A172 (cell line): ENCODE measurements at regions not wholly inside any gene's neighbourhood (a gene's known extent, or its start where the extent isn't known, plus 50 kb on each side); places are given as distances from the start of the nearest gene placed in this dataset.

ENCODE experiments used
- DNase-seq: peaks from one replicate; pipeline ENCODE4 v3.0.0-alpha.2; 2015; ENCODE audit warnings: low spot score

- no peak for DNase-seq
Measured at GRCh38 chr21:35896060-35896459, 164.3 kb downstream of the SETD4 start.

DNA sequence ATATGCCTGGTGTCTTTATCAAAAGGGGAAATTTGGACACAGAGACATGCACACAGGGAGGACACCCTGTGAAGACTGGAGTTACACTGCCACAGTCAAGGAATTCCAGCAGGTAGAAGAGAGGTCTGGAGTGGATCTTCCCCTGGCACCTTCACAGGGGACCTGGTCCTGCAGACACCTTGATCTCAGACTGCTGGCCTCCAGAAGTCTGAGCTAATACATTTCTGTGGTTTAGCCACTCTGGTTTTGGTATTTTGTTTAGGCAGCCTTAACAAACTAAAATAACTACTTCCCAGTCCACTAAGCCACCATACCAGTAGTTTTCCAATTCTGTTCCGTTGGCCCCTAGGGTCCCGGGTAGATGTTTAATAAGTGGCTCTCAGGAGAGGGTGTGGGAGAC is 164.7 kb downstream of the SETD4 start:
- no peak for DNase-seq

DNA sequence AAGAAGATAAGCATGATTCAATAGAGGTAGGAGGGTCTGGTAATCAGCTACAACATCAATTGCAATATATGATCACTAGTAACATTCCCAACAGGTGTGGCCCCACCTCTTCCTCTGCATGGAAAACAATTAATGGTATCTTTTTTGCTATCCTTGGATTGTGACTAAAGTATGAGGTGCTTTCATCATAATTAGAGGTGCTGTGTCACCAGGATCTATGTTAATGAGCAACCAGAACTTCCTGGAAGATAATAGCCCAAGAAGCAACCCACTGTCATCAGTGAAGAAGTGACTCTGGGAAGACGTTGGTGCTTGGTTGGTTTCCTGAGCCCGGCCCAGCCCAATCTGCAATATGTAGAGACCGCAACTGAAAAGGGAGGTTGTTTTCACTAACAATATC is 167.2 kb downstream of the SETD4 start:
- DNase-seq, result no peak

DNA sequence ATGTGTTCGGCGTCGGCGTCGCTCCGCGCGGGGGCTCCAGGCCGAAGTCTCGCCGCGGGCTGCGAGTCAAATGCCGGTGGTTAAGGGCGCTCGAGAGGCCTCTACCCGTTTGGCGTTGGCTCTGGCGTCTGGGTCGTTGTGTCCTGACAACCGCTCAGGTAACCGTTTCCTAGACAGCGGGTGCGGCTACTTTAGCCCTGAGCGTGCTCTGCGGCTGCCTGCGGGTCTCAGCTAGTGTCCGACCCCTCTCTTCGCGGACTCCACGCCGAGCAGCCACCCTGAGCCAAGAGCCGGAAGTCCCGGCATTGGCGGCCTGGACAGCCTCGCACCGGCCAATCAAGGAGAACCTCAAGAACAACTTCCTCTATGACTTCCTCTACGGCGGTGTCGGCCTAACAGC is 173.4 kb downstream of the SETD4 start:
- DNase-seq, result no peak

DNA sequence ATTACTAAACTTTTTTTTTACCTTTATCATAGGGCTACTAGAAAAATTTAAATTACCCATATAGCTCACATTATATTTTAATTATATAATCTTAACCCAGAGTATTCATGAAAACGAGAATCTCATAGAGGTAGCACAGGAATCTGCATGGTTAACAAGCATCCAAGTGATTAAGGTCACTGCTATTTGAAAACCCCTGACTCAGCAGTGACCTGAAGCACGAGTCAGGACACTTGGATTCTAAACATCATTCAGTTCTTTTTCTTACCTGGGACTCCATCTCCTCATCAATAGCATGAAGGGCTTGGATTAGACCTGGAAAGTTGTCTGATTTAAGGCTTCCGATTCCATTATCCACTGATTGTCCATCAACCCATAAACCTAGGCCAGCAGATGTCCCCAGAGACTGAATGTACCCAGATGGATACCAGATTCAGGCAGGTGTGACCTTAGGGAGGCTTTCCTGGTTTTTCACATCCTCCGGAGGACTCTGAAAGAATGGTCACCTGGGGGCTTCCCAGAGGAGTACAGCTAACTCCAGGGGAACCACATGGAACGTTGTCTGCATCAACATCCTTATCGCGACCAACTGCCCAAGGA is 174.3 kb downstream of the SETD4 start:
- no peak for DNase-seq

GRCh38 chr21:35882791-35883240 is 177.5 kb downstream of the SETD4 start:
- no peak for DNase-seq

- DNase-seq, result no peak
Measured at GRCh38 chr21:35873441-35873840, 186.9 kb downstream of the SETD4 start.

GRCh38 chr21:35871906-35872305 is 188.4 kb downstream of the SETD4 start:
- DNase-seq, result no peak

DNA sequence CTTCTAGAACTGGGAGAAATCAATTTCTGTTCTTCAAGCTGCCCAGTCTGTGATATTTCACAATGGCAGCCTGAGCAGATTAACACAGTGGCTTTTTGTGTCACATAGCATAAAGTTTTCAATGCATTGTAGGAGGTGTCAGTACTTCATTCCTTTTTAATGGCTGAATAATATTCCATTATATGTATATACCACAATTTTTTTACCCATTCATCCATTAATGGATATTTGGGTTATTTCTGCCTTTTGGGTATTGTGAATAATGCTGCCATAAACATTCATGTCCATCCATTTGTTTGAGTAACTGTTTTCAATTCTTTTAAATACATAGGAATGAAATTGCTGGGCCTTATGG is 191.5 kb downstream of the SETD4 start:
- DNase-seq, result no peak

DNA sequence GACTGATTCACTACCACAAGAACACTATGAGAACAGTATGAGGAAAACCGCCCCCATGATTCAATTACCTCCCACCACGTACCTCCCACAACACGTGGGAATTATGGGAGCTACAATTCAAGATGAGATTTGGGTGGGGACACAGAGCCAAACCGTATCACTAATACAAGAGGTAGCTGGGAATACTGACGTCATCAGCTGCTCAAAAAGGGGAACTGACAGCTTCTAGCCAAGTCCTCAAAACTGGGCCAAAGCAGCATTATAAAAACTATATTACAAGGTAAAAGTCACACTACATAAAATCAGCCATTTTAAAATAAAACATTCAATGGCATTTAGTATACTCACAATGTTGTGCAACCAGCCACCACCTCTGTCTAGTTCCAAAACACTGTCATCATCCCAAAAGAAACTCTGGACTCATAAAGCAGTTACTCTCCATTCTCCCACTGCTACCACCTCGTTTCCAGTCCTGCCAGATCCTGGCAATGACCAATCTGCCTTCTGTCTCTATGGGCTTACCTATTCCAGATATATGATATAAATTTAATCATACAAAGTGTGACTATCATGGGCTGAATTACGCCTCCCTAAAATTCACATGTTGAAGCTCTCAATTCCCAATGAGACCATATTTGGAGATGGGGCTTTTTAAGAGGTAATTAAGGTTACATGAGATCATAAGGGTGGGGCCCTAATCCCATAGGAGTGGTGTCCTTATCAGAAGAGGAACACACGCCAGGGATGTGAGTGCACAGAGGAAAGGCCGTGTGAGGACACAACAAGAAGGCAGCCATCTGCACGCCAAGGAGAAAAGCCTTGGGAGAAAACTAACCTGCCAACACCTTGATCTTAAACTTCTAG is 192.1 kb downstream of the SETD4 start:
- DNase-seq, result no peak

- no peak for DNase-seq
Measured at GRCh38 chr21:35864039-35864438, 196.3 kb downstream of the SETD4 start.

DNA sequence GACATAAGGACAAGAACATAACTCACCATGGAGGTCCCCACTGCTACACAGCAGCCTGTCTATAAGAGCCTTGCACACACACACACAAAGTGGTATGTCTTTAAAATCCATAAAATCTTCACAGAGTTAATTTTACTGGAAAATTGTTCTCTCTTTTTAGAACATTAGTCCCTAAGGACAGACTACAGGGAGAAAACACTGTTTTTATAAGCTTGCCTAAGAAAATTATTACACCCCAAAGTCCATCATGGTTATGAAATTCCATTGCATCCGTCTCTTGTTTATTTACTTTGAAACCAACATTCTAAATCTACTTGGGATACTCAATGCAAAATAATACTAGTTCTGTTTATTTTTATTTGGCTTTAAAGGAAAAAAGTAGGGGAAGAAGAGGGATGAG is 197.4 kb downstream of the SETD4 start:
- DNase-seq, result no peak

DNA sequence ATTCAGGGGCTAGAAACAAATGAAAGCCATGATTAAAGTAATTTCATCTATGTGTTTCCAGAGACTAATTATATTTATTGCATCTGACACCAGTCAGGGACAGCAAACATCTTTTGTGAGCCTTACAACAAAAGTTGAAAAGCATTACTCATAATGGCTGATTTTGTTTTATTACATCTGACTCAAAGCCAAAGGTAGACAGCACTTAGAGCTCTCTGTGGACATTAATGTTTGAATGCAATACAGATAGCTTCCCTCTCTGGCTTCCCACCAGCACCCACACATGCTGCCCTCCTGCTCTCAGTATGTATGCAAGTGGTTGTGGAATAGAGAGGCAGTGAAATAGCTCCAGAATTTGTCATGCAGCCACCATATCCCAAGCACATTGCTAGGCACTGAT is 198.7 kb downstream of the SETD4 start:
- DNase-seq, result peak; percentile 12

- no peak for DNase-seq
Measured at GRCh38 chr21:35860189-35860869, 200.0 kb downstream of the SETD4 start.

DNA sequence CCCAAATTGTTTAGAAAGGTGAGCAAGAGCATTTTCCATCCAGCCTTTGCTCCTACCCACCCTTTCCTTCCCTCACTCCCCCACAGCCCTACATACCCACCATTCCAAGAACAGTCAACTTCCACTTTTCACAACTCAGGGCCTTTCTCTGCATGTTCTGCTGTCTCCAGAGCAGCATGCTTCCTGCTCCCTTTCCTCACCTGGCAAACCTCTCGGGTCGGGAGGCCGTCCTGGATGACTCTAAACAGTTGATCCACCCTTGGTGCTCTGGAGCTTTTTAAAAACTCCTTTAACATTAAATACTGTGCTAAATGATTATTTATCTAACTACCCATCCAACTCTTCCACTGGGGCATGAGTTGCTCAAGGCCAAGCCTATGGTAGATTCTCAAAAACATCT is 200.6 kb downstream of the SETD4 start:
- DNase-seq, result no peak

DNA sequence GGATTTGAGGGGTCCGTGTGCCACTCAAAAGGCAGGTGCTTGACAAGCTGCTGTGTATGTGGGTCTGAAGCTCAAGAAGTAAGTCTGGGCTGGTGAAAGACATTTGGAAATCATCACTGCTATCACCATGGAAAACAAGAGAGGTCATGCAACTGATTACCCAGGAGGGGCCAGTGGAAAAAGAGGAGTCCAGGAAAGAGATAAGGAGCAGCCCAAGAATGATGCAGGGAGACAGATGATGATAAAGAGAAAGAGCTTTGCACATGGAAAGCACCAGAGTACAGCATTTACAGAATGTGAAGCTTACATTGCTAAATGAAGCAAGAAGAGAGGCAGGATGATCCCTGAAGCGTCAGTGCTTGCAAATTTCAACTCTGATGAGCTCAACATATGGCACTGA is 203.2 kb downstream of the SETD4 start:
- DNase-seq, result no peak

DNA sequence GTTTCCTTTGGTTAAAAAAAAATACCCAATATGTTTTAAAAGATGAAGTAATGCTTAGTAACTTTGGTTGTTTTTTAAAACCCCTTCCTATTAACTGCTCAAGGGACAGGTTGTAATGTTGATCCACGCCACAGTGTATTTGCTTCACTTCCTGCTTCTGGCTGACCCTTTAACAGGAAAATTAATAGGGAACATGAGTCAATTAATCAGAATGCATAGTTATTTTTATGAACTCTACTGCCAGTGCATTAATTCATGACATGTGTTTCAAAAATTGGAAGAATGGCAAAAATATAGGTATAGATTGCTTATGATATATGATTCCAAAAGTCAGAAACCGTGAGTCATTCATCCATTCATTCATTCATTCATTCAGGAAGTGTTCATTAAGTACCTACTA is 204.8 kb downstream of the SETD4 start:
- no peak for DNase-seq

DNA sequence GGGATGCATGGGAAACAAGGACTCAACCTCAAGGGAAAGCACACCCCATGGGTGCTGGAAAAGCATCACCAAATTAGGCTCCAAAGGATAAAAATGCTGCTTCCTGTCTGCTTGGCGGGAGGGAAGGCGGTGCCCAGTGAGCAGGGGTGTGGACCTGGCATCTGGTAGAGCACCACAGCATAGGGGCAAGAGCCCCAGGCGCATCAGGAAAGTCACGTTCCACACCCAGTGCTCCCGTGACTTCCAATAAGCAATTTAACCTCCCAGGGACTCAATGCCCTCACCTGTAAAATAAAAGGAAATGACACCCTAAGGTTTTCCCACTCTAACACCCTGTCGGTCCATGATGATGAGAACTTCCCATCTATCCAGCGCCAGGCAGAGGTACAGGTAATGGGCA is 206.0 kb downstream of the SETD4 start:
- no peak for DNase-seq

DNA sequence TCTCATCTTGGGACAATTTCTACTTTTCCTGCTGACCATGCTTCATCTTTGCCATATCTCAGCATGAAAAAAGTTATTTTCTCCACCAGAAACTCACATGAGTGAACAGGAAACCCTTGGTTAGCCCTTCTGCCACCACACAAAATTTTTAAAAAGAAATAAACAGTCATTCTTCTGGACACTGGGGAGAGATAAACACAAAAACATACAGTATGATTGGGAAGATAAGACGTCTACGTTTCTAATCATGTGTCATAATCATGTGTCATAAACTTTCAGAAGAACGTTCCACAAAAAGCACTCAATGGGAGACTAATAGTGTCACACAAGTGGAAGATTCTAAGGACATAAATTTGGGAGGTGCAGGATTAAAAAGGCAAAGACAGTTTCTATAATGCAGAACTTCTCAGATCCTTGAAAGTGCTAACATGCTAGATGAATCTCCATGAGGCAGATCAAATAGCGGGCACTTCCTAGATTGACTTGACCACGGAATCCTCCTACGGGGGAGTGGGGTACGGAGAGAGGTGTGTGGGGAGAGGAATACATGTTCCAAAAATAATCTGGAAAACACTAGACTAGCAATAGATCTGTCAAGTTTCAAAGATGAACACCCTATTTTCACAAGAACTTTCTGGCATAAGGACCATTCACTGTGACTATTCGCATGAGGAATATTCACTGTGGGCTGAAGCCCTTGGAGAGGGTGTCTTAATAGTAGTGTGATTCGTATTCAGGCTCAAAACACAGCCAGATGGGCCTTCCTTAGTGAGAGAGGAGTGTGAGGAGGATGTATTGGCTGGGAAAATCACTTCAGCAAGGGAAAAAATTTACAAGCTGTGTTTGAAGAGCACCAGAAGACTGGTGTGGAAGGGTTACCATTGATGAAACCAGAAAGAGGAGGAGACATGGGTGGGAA is 206.7 kb downstream of the SETD4 start:
- no peak for DNase-seq

DNA sequence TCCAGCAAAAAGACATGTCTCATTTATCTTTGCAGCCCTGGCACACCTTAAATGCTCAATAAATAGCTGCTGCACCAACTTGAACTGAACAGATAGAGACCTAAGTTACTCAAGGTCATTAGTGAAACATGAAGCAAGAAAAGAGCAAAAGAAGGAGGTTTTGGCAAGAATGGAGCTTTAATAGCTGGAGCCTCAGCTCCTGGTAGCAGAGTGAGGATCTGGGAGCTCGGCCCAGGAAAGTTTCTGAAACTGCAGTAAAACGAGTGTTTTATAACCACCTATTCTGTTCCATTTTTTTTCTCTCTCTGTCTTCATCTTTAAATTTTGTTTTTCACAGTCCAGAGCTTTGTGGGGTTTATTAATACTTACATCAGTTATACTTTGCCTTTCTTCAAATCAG is 207.5 kb downstream of the SETD4 start:
- DNase-seq, result no peak

GRCh38 chr21:35850542-35851103 is 209.7 kb downstream of the SETD4 start:
- DNase-seq, result no peak

DNA sequence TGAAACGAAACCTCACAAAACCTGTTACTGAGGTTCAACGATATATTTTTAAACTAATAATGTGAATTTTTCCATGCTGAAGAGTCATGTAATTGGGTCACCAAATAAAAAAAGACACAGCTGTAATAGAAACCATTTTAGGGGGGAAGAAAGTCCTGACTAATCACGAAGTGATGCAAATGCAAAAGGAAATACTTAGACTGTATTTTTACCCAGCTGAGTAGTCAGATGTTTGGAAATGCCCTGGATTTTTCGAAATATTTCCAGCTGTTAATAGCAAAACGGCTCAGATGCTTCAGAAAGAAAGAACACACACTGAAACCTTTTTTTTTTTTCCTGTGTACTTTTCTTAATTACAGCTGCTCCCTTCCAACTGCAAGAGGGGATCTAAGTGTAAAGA is 210.3 kb downstream of the SETD4 start:
- no peak for DNase-seq
